ENCODE measurements at regions not wholly inside any gene's neighbourhood (a gene's known extent, or its start where the extent isn't known, plus 50 kb on each side); places are given as distances from the start of the nearest gene placed in this dataset.

DNA sequence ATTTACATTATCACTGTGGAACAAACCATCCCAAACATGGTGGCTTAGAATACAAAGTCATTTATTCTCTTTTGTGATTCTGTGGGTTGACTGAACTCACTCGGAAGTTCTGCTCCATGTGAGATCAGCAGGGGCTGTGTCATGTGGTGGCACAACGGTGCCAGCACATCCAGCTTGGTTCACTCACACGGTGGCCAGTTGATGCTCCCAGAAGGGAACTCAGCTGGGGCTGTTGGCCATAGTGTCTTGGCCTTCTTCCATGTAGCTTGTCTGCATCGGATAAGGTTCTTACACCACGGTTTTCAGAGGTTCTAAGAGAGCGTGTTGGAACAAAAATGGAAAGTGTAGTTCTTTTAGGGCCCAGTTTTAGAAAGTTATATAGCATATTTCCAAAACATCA lies 312.7 kb downstream of the DMRT2 start:
- CTCF ChIA-PET, result no interaction called here
- Histone ChIP-seq H3K27ac (no peak overlapping the region), H3K4me2 (no peak overlapping the region), H3K4me3 (no peak overlapping the region), H3K4me1 (no peaks in the 10 kb centered on the region), H3K9me3 (no peaks in the 10 kb centered on the region)
- WGBS (ENCODE audit: missing lambda C conversion rate), result 3% methylated on average over 6 of the region's 6 CpGs
- ATAC-seq (no peak), FAIRE-seq (no peak), DNase-seq (ENCODE audit: low read depth in 1 of 2, low spot score in 1 of 2) (no peak)
- TF ChIP-seq RAD21 (conservative IDR thresholded peaks at IDR 0.05 in 1 of 2, IDR thresholded peaks at IDR 0.05 in 1 of 2), result no peak
- TF ChIP-seq ZNF302 (CRISPR knock-in tag; IDR thresholded peaks at IDR 0.05), result no peak
- TF ChIP-seq SMC3 (IDR thresholded peaks at IDR 0.05), result no peak
- TF ChIP-seq CHD2 (IDR thresholded peaks at IDR 0.05; ENCODE audit: low read length, partially characterized antibody), result no peak
- no peak for TF ChIP-seq MYC (IDR thresholded peaks at IDR 0.05; ENCODE audit: borderline replicate concordance, low read length)
- no peak for TF ChIP-seq HDAC2 (IDR thresholded peaks at IDR 0.05)
- TF ChIP-seq, protein P1, sequence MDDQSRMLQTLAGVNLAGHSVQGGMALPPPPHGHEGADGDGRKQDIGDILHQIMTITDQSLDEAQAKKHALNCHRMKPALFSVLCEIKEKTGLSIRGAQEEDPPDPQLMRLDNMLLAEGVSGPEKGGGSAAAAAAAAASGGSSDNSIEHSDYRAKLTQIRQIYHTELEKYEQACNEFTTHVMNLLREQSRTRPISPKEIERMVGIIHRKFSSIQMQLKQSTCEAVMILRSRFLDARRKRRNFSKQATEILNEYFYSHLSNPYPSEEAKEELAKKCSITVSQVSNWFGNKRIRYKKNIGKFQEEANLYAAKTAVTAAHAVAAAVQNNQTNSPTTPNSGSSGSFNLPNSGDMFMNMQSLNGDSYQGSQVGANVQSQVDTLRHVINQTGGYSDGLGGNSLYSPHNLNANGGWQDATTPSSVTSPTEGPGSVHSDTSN (IDR thresholded peaks at IDR 0.05), result no peak
- no peak for TF ChIP-seq ESRRA (IDR thresholded peaks at IDR 0.05; ENCODE audit: borderline replicate concordance, low read length)
- TF ChIP-seq NPAS2 (CRISPR knock-in tag; IDR thresholded peaks at IDR 0.05; ENCODE audit: borderline replicate concordance), result no peak
- no peak for TF ChIP-seq RARB (CRISPR knock-in tag; IDR thresholded peaks at IDR 0.05)
- no peak for TF ChIP-seq CBX2 (IDR thresholded peaks at IDR 0.05; ENCODE audit: borderline replicate concordance, low read depth)
- TF ChIP-seq KDM5A (IDR thresholded peaks at IDR 0.05), result no peak
- TF ChIP-seq ZFP36 (IDR thresholded peaks at IDR 0.05; ENCODE audit: borderline replicate concordance, partially characterized antibody), result no peak
- no peak for TF ChIP-seq RCOR1 (IDR thresholded peaks at IDR 0.05; ENCODE audit: low read depth, low read length)
- TF ChIP-seq, protein P2, sequence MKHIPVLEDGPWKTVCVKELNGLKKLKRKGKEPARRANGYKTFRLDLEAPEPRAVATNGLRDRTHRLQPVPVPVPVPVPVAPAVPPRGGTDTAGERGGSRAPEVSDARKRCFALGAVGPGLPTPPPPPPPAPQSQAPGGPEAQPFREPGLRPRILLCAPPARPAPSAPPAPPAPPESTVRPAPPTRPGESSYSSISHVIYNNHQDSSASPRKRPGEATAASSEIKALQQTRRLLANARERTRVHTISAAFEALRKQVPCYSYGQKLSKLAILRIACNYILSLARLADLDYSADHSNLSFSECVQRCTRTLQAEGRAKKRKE (CRISPR knock-in tag; IDR thresholded peaks at IDR 0.05; ENCODE audit: low read depth), result no peak
- TF ChIP-seq, protein P3, sequence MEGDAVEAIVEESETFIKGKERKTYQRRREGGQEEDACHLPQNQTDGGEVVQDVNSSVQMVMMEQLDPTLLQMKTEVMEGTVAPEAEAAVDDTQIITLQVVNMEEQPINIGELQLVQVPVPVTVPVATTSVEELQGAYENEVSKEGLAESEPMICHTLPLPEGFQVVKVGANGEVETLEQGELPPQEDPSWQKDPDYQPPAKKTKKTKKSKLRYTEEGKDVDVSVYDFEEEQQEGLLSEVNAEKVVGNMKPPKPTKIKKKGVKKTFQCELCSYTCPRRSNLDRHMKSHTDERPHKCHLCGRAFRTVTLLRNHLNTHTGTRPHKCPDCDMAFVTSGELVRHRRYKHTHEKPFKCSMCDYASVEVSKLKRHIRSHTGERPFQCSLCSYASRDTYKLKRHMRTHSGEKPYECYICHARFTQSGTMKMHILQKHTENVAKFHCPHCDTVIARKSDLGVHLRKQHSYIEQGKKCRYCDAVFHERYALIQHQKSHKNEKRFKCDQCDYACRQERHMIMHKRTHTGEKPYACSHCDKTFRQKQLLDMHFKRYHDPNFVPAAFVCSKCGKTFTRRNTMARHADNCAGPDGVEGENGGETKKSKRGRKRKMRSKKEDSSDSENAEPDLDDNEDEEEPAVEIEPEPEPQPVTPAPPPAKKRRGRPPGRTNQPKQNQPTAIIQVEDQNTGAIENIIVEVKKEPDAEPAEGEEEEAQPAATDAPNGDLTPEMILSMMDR (IDR thresholded peaks at IDR 0.05), result no peak
- no peak for TF ChIP-seq PHF8 (IDR thresholded peaks at IDR 0.05; ENCODE audit: borderline replicate concordance, low read depth)
- no peak for TF ChIP-seq RNF2 (IDR thresholded peaks at IDR 0.05; ENCODE audit: borderline replicate concordance, low read depth)
- no peak for TF ChIP-seq NFE2L2 (conservative IDR thresholded peaks at IDR 0.05; ENCODE audit: low read length)
- POLR2A ChIA-PET, result no interaction called here

DNA sequence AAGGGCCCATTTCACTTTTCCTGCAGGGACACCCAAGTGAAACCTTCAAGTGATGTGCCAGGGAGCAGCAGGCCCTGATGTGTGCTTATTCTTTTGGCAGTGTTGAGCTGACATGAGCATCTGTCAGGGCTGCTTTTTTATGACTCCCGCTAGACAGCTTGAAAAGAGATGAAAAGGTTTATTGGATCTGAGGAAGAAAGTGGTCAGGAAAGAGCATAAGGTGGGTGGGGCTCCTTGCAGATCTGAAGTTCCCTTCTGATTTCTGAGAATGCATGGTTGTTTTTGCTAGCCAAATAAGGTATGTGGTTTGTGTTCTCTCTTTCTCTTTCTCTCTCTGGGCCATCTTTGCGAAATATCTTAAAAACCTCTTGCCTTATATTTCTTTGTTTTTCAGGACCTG lies 316.1 kb downstream of the DMRT2 start:
- WGBS (ENCODE audit: missing lambda C conversion rate), result 28% methylated on average over 2 of the region's 2 CpGs
- Histone ChIP-seq H3K27ac (no peak overlapping the region), H3K4me2 (no peak overlapping the region), H3K4me1 (no peaks in the 10 kb centered on the region), H3K9me3 (no peaks in the 10 kb centered on the region), H3K4me3 (no peak overlapping the region)
- ChIA-PET CTCF (no interaction called here), POLR2A (no interaction called here)
- ATAC-seq, result no peak
- no peak for DNase-seq (ENCODE audit: low read depth in 1 of 2, low spot score in 1 of 2)
- TF ChIP-seq, protein P4, sequence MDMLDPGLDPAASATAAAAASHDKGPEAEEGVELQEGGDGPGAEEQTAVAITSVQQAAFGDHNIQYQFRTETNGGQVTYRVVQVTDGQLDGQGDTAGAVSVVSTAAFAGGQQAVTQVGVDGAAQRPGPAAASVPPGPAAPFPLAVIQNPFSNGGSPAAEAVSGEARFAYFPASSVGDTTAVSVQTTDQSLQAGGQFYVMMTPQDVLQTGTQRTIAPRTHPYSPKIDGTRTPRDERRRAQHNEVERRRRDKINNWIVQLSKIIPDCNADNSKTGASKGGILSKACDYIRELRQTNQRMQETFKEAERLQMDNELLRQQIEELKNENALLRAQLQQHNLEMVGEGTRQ (IDR thresholded peaks at IDR 0.05), result no peak
- TF ChIP-seq CHD4 (IDR thresholded peaks at IDR 0.05; ENCODE audit: borderline replicate concordance), result no peak
- no peak for TF ChIP-seq RNF2 (IDR thresholded peaks at IDR 0.05; ENCODE audit: borderline replicate concordance, low read depth)
- no peak for FAIRE-seq

All from A549 (cell line).